Effector memory CD8-positive, alpha-beta T cell (primary cell): ENCODE measurements at regions not wholly inside any gene's neighbourhood (a gene's known extent, or its start where the extent isn't known, plus 50 kb on each side); places are given as distances from the start of the nearest gene placed in this dataset.

Experiments used
- ATAC-seq: fragments of 150-1000 bp; cut with Tn5 transposase; replicated peaks from 2 replicates; pipeline ENCODE4 v1.10.0; 2021; ENCODE audit warnings: mild to moderate bottlenecking, moderate library complexity
- DNase-seq, 3 experiments: peaks; one replicate each; pipeline ENCODE4 v3.0.0; 2021
- H3K27ac Mint-ChIP-seq, 2 donors: one replicate each; pipeline ENCODE4 v1.8.0; 2022; ENCODE audit warnings: mild to moderate bottlenecking in 2 of 2, mixed read lengths in 2 of 2, moderate library complexity in 2 of 2
- H3K27me3 Mint-ChIP-seq, 2 donors: one replicate each; pipeline ENCODE4 v1.8.0; 2022; ENCODE audit warnings: mixed read lengths in 2 of 2
- H3K36me3 Mint-ChIP-seq: one replicate; pipeline ENCODE4 v1.8.0; 2022; ENCODE audit warnings: mild to moderate bottlenecking, moderate library complexity, mixed read lengths; ENCODE audit not compliant: insufficient read depth
- H3K4me1 Mint-ChIP-seq, 2 donors: one replicate each; pipeline ENCODE4 v1.8.0; 2022; ENCODE audit warnings: low read depth in 2 of 2, mixed read lengths in 2 of 2
- H3K4me3 Mint-ChIP-seq, 2 donors: one replicate each; pipeline ENCODE4 v1.8.0; 2022; ENCODE audit warnings: mild to moderate bottlenecking in 2 of 2, mixed read lengths in 2 of 2, moderate library complexity in 2 of 2
- H3K9me3 Mint-ChIP-seq, 2 donors: one replicate each; pipeline ENCODE4 v1.8.0; 2022; ENCODE audit warnings: mixed read lengths in 2 of 2

GRCh38 chr17:70774339-70775117, 605.2 kb downstream of the KCNJ2 start:
- no peaks in the 10 kb centered on the region for H3K4me1 Mint-ChIP-seq
- no peaks in the 10 kb centered on the region for H3K27me3 Mint-ChIP-seq
- H3K36me3 Mint-ChIP-seq = no peaks in the 10 kb centered on the region
- DNase-seq (no peak), ATAC-seq (no peak)
- no peak overlapping the region for H3K27ac Mint-ChIP-seq
- H3K9me3 Mint-ChIP-seq = peaks cover 0 to 2% of the 10 kb centered on the region in 2 donors
- no peak overlapping the region for H3K4me3 Mint-ChIP-seq

GRCh38 chr17:70775679-70776078, 606.3 kb downstream of the KCNJ2 start:
- DNase-seq (no peak), ATAC-seq (no peak)
- H3K36me3 Mint-ChIP-seq = no peaks in the 10 kb centered on the region
- peaks cover 0 to 12% of the 10 kb centered on the region in 2 donors for H3K9me3 Mint-ChIP-seq
- H3K4me1 Mint-ChIP-seq = no peaks in the 10 kb centered on the region
- no peaks in the 10 kb centered on the region for H3K27me3 Mint-ChIP-seq
- H3K4me3 Mint-ChIP-seq = no peak overlapping the region
- H3K27ac Mint-ChIP-seq = no peak overlapping the region

DNA sequence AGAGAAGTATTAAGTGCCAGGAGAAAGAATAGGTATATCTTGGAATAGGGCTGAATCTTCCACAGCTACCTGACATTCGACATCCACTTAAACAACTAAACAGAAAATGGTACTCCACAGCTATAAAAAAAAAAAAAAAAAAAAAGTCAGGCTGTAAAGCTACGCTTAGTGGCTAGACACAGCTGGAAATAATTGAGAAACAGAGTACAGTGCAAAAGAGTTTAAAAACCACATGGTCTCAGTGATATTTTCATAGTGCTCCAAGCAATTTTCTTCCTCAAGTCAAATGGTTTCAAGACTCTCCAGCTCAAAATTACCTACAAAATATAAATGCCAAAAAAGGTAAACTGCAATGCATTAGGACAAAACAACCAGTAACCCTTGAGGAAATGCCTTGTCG, 607.1 kb downstream of the KCNJ2 start:
- Mint-ChIP-seq H3K4me1 (no peaks in the 10 kb centered on the region), H3K4me3 (no peak overlapping the region), H3K27ac (no peak overlapping the region), H3K9me3 (peaks cover 0 to 12% of the 10 kb centered on the region in 2 donors), H3K27me3 (no peaks in the 10 kb centered on the region), H3K36me3 (no peaks in the 10 kb centered on the region)
- ATAC-seq (no peak), DNase-seq (no peak)

DNA sequence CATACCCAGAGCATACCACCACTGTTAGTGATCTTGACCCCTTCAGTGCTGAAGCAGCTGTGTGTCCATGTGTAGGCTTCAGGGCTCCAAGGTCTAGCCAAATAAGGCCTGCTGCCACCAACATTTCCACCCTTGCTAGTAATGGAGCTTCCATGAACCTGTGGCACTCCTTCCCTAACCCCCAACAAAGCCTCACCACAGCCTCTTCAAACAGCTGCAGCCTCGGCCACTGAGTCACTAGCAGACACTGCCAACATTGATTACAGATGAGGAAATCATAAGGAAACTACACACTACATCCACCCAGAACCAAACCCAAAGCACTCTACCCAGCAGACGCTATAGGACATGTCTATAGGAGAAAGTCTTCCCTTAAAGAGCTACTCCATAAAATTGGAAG, 610.7 kb downstream of the KCNJ2 start:
- DNase-seq = no peak
- Mint-ChIP-seq H3K27ac (no peak overlapping the region), H3K9me3 (peaks cover 2 to 12% of the 10 kb centered on the region in 2 donors), H3K4me3 (no peak overlapping the region), H3K36me3 (no peaks in the 10 kb centered on the region), H3K27me3 (no peaks in the 10 kb centered on the region), H3K4me1 (no peaks in the 10 kb centered on the region)
- ATAC-seq = no peak

GRCh38 chr17:70786081-70786480, 616.7 kb downstream of the KCNJ2 start:
- H3K27ac Mint-ChIP-seq = no peak overlapping the region
- ATAC-seq (no peak), DNase-seq (no peak)
- H3K4me3 Mint-ChIP-seq = no peak overlapping the region
- no peaks in the 10 kb centered on the region for H3K27me3 Mint-ChIP-seq
- no peaks in the 10 kb centered on the region for H3K4me1 Mint-ChIP-seq
- H3K36me3 Mint-ChIP-seq = no peaks in the 10 kb centered on the region
- peaks cover 6 to 14% of the 10 kb centered on the region in 2 donors for H3K9me3 Mint-ChIP-seq

DNA sequence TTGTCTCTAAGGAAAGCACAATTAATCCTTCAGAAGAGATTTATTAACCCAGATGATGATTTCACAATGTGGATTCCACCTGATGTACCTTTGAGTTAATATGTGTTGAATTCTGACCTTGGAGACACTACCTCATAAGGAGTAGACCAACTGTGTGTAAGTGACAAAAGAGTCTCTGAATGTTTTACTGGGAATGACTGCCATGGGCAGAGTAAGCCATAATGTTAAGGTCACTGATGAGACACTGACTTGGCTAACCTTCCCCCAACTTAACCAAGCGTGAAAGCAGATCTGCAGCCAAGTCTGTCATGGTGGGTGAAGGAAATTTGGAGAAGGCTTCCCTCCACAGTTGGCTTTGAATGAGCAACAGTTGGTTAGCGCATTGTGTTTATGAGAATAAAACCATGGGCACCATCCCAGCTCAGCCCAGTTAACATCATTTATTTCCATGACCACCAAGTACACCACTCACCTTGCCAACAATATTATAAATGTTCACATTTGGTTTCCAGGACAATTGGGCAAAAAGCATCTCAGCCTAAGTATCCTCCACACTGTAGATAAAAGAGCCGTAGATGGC, 618.5 kb downstream of the KCNJ2 start:
- H3K4me3 Mint-ChIP-seq = no peak overlapping the region
- H3K9me3 Mint-ChIP-seq = peaks cover 7 to 14% of the 10 kb centered on the region in 2 donors
- no peak overlapping the region for H3K27ac Mint-ChIP-seq
- no peaks in the 10 kb centered on the region for H3K27me3 Mint-ChIP-seq
- no peaks in the 10 kb centered on the region for H3K4me1 Mint-ChIP-seq
- no peaks in the 10 kb centered on the region for H3K36me3 Mint-ChIP-seq
- ATAC-seq (no peak), DNase-seq (no peak)

DNA sequence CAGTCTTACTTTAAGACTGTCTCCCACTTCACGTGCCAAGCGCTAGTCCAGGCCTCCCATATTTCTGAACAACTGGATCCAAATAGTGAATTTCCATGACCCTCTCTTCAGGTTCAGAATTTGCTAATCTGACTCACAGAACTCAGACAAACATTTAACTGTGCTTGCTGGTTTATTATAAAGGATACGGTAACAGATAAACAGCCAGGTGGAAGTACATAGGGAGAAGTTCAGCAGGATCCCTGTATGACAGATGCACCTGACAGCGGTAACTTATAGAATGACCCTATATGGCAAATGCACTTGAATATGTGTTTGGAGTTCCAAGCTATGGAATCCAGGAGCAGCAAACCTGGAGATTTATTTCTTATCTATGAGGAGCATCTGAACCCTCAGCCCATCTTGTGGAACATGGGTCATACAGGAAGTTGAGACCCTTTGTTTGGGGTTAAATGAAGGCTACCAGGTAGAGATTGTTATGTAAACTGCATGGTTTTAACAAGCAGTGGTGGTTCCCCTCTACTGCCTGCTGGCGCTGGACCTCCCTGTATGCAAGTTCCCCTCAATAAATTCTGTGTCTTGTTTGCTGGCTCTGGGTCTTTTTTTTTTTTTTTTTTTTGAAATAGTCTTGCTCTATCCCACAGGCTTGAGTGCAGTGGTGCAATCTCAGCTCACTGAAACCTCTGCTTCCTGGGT, 622.6 kb downstream of the KCNJ2 start:
- DNase-seq (no peak), ATAC-seq (no peak)
- Mint-ChIP-seq H3K9me3 (peaks cover 11 to 14% of the 10 kb centered on the region in 2 donors), H3K4me3 (no peak overlapping the region), H3K27me3 (no peaks in the 10 kb centered on the region), H3K4me1 (no peaks in the 10 kb centered on the region), H3K36me3 (no peaks in the 10 kb centered on the region), H3K27ac (no peak overlapping the region)

DNA sequence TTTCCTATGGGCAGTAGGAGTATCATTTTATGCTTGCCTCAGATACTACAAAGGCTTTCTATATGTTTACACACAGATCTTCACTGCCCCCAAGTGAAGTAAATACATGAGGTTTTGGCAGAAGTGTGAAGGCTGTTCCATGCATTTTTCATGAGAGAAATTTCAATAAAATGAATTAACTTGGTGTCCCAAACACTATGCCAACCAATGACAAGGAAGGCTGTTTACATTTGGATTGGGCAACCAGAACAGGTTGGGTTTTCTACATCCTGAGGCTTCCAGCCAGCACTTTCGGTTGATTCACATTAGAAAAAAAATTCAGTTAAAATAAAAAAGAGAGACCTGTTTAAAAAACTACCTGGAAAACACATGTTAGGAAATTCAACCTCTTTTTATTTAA, 625.4 kb downstream of the KCNJ2 start:
- H3K9me3 Mint-ChIP-seq = peaks cover 5 to 9% of the 10 kb centered on the region in 2 donors
- DNase-seq = no peak
- H3K4me1 Mint-ChIP-seq = no peaks in the 10 kb centered on the region
- peaks cover 4% of the 10 kb centered on the region for H3K36me3 Mint-ChIP-seq
- no peak overlapping the region for H3K27ac Mint-ChIP-seq
- no peak overlapping the region for H3K4me3 Mint-ChIP-seq
- ATAC-seq = no peak
- no peaks in the 10 kb centered on the region for H3K27me3 Mint-ChIP-seq

DNA sequence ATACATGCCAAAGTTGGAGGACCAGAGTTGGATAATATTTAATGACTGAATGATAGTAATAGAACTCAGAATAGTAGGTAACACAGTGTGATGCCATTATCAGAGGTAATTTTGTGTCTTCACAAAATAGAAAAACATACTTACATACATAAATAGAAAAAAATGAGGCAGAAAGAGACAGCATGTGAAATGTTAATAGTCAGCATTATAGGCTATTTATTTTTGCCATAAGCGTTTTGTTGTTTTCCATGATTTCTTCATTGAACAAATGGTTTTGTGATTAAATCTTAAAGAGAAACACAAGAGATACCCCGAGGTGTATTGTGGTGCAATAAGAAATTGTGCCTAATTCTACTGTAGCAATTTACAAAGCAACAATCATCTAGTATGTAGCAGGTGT, 626.3 kb downstream of the KCNJ2 start:
- Mint-ChIP-seq H3K9me3 (peaks cover 0 to 9% of the 10 kb centered on the region in 2 donors), H3K27me3 (no peaks in the 10 kb centered on the region), H3K27ac (no peak overlapping the region), H3K4me3 (no peak overlapping the region), H3K4me1 (no peaks in the 10 kb centered on the region), H3K36me3 (peaks cover 4% of the 10 kb centered on the region)
- DNase-seq = no peak
- no peak for ATAC-seq

DNA sequence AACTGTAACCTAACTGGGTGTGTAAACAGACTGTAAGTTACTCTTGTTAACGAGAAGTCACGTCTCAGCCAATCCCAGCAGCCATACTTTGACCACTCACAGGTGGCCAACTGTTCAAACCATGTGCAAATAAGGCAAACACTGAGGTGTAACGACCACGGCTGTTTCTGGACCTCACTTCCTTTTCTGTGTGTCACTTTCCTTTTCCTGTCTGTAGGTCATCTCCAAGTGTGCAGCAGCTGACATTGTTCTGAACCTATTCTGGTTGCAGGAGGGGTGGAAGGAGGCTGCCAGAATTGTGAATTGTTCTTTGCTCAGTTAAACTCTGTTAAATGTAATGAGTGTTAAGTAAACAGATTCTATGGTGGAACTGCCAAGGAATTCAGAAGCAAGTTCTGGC, 627.4 kb downstream of the KCNJ2 start:
- DNase-seq (no peak), ATAC-seq (no peak)
- peaks cover 0 to 6% of the 10 kb centered on the region in 2 donors for H3K9me3 Mint-ChIP-seq
- peaks cover 4% of the 10 kb centered on the region for H3K36me3 Mint-ChIP-seq
- no peak overlapping the region for H3K27ac Mint-ChIP-seq
- H3K27me3 Mint-ChIP-seq = no peaks in the 10 kb centered on the region
- no peak overlapping the region for H3K4me3 Mint-ChIP-seq
- no peaks in the 10 kb centered on the region for H3K4me1 Mint-ChIP-seq

- no peak for ATAC-seq
- Mint-ChIP-seq H3K27me3 (no peaks in the 10 kb centered on the region), H3K4me3 (no peak overlapping the region), H3K9me3 (peaks cover 0 to 6% of the 10 kb centered on the region in 2 donors), H3K36me3 (peaks cover 4% of the 10 kb centered on the region), H3K4me1 (no peaks in the 10 kb centered on the region), H3K27ac (no peak overlapping the region)
- no peak for DNase-seq
These were observed 627.8 kb downstream of the KCNJ2 start for GRCh38 chr17:70797166-70797565.

GRCh38 chr17:70804161-70804560, 634.8 kb downstream of the KCNJ2 start:
- DNase-seq (no peak), ATAC-seq (no peak)
- no peaks in the 10 kb centered on the region for H3K27me3 Mint-ChIP-seq
- H3K4me1 Mint-ChIP-seq = no peaks in the 10 kb centered on the region
- no peak overlapping the region for H3K27ac Mint-ChIP-seq
- H3K9me3 Mint-ChIP-seq = peaks cover 0 to 14% of the 10 kb centered on the region in 2 donors
- H3K36me3 Mint-ChIP-seq = no peaks in the 10 kb centered on the region
- no peak overlapping the region for H3K4me3 Mint-ChIP-seq

DNA sequence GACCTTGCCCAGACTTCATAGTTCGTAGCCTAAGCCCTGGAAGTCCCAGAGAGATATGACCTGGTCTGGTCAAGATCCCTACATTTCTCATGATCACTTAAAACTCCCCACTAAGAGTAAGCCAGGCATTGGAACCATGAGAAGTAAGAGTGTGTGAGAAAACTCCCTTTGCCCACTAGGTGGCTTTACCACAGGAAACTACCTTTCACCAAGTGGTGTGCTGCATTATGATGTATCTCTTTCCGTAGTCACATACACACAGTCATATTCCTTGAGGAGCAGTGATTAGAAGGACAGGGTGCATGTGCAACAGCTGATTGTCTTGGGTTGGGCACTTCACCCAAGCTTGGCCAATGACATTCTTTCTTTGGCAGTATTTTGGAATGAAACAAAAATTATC, 639.3 kb downstream of the KCNJ2 start:
- no peak overlapping the region for H3K4me3 Mint-ChIP-seq
- H3K27me3 Mint-ChIP-seq = no peaks in the 10 kb centered on the region
- no peak overlapping the region for H3K27ac Mint-ChIP-seq
- no peaks in the 10 kb centered on the region for H3K36me3 Mint-ChIP-seq
- no peak for ATAC-seq
- peaks cover 2 to 14% of the 10 kb centered on the region in 2 donors for H3K9me3 Mint-ChIP-seq
- DNase-seq = no peak
- no peaks in the 10 kb centered on the region for H3K4me1 Mint-ChIP-seq

DNA sequence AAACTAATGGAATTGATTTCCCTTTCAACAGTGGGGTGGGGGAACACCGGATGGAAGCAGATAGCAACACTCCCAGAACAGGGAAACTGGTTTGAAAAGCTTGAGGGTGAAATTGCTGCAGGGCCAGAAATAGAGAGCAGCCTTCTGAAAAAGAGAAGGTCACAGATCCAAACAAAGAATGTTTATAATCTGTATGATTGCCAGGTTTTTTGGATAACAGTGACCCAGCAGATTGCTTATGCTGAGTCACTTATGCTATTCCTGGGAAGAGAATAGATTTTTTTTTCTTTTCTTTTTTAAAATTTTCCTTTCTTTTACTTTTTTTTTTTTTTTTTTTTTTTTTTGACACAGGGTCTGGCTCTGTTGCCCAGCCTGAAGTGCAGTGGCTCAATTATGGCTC, 641.3 kb downstream of the KCNJ2 start:
- Mint-ChIP-seq H3K27ac (no peak overlapping the region), H3K36me3 (no peaks in the 10 kb centered on the region), H3K4me1 (no peaks in the 10 kb centered on the region), H3K9me3 (peaks cover 2 to 4% of the 10 kb centered on the region in 2 donors), H3K4me3 (no peak overlapping the region), H3K27me3 (no peaks in the 10 kb centered on the region)
- ATAC-seq (no peak), DNase-seq (no peak)
